ENCODE measurements at regions not wholly inside any gene's neighbourhood (a gene's known extent, or its start where the extent isn't known, plus 50 kb on each side); places are given as distances from the start of the nearest gene placed in this dataset.
"Not testable (repeated sequence)": the region's sequence is repeated elsewhere in the genome, so short reads cannot be mapped to it uniquely, and the experiment has no call there.

- Histone ChIP-seq H3K4me1 (ENCODE audit: insufficient read depth, low read length, poor library complexity, severe bottlenecking) (no peaks in the 10 kb centered on the region), H3K4me3 (ENCODE audit: low read depth, low read length, poor library complexity, severe bottlenecking) (no peak overlapping the region), H2AFZ (ENCODE audit: low read length) (no peak overlapping the region), H4K20me1 (ENCODE audit: insufficient read depth, low read length) (no peaks in the 10 kb centered on the region), H3K9me3 (ENCODE audit: low read length) (no peaks in the 10 kb centered on the region), H3K9me2 (ENCODE audit: insufficient read depth, low read length) (no peaks in the 10 kb centered on the region), H3K36me3 (ENCODE audit: insufficient read depth, low read length) (no peaks in the 10 kb centered on the region), H3K4me2 (ENCODE audit: low read length) (no peak overlapping the region), H3K27ac (ENCODE audit: low read depth, low read length, poor library complexity, severe bottlenecking) (no peak overlapping the region), H3K79me2 (ENCODE audit: insufficient read depth, low read depth, low read length) (no peaks in the 10 kb centered on the region)
- intact Hi-C loops (cut with micrococcal nuclease; ENCODE audit: unreplicated experiment) = no loop called here
- ChIA-PET POLR2A (no interaction called here), CTCF (ENCODE audit: unreplicated experiment) (no interaction called here)
- no peak for DNase-seq (ENCODE audit: low spot score)
- BruUV-seq (replicated peaks) = no TSS peak
- no peak for TF ChIP-seq CTCF (conservative IDR thresholded peaks at IDR 0.05; ENCODE audit: low read length)
- TF ChIP-seq EZH2phosphoT487 (IDR thresholded peaks at IDR 0.05; ENCODE audit: borderline replicate concordance, low read depth, low read length) = no peak
Observed at GRCh38 chr5:69011910-69012309, 81.9 kb upstream of the SLC30A5 start.

- Histone ChIP-seq H3K27ac (ENCODE audit: low read depth, low read length, poor library complexity, severe bottlenecking) (no peak overlapping the region), H3K79me2 (ENCODE audit: insufficient read depth, low read depth, low read length) (no peaks in the 10 kb centered on the region), H2AFZ (ENCODE audit: low read length) (no peak overlapping the region), H3K36me3 (ENCODE audit: insufficient read depth, low read length) (no peaks in the 10 kb centered on the region), H3K9me3 (ENCODE audit: low read length) (no peaks in the 10 kb centered on the region), H3K4me3 (ENCODE audit: low read depth, low read length, poor library complexity, severe bottlenecking) (no peak overlapping the region), H3K9me2 (ENCODE audit: insufficient read depth, low read length) (no peaks in the 10 kb centered on the region), H3K4me2 (ENCODE audit: low read length) (no peak overlapping the region), H3K4me1 (ENCODE audit: insufficient read depth, low read length, poor library complexity, severe bottlenecking) (no peaks in the 10 kb centered on the region), H4K20me1 (ENCODE audit: insufficient read depth, low read length) (no peaks in the 10 kb centered on the region)
- intact Hi-C loops (cut with micrococcal nuclease; ENCODE audit: unreplicated experiment) = no loop called here
- POLR2A ChIA-PET = no interaction called here
- no TSS peak for BruUV-seq (replicated peaks)
- CTCF ChIA-PET (ENCODE audit: unreplicated experiment) = no interaction called here
- no peak for DNase-seq (ENCODE audit: low spot score)
- TF ChIP-seq CTCF (conservative IDR thresholded peaks at IDR 0.05; ENCODE audit: low read length) = no peak
- no peak for TF ChIP-seq EZH2phosphoT487 (IDR thresholded peaks at IDR 0.05; ENCODE audit: borderline replicate concordance, low read depth, low read length)
Observed at GRCh38 chr5:69013481-69013880, 80.3 kb upstream of the SLC30A5 start.

- H3K36me3 ChIP-seq (ENCODE audit: insufficient read depth, low read length); BruUV-seq (replicated peaks); POLR2A ChIA-PET: not testable (repeated sequence)
Observed at GRCh38 chr5:69014007-69014406, 79.8 kb upstream of the SLC30A5 start.

More at GRCh38 chr5:69014007-69014406, 79.8 kb upstream of the SLC30A5 start:
- H3K9me2 ChIP-seq (ENCODE audit: insufficient read depth, low read length); H3K4me1 ChIP-seq (ENCODE audit: insufficient read depth, low read length, poor library complexity, severe bottlenecking); H3K4me3 ChIP-seq (ENCODE audit: low read depth, low read length, poor library complexity, severe bottlenecking); DNase-seq (ENCODE audit: low spot score); intact Hi-C loops (cut with micrococcal nuclease; ENCODE audit: unreplicated experiment); H3K9me3 ChIP-seq (ENCODE audit: low read length); H3K4me2 ChIP-seq (ENCODE audit: low read length); H3K27ac ChIP-seq (ENCODE audit: low read depth, low read length, poor library complexity, severe bottlenecking); H2AFZ ChIP-seq (ENCODE audit: low read length); CTCF ChIA-PET (ENCODE audit: unreplicated experiment); H4K20me1 ChIP-seq (ENCODE audit: insufficient read depth, low read length); H3K79me2 ChIP-seq (ENCODE audit: insufficient read depth, low read depth, low read length): not testable (repeated sequence)
